ENCODE measurements at regions not wholly inside any gene's neighbourhood (a gene's known extent, or its start where the extent isn't known, plus 50 kb on each side); places are given as distances from the start of the nearest gene placed in this dataset.
A peak's percentile ranks its signal among the peaks of the same experiment; 100 is the strongest.

DNA sequence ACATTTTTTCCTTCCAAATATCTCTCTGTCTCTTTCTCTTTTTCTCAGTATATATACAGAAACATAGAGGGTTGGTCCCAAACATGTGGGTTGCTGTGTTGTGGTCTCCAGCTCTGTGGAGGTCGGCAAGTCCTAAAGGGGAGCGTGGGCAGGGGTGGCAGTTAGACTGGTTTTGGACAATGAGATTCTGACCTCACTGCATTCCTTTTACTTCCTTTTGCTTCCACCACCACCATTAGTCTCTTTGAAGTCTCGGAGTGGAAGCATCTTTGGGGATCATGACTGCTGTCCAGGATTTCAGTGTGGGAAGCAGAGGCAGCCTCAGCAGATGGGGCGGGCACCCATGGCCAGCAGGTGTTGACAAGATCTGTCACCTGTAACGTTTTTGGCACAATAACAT is 1091.8 kb downstream of the RAPGEF2 start:
- Histone ChIP-seq H3K36me3 (ENCODE audit: control insufficient read depth in 2 of 2, extremely low read depth in 1 of 2, insufficient read depth in 2 of 2, low read length in 2 of 2) (no peaks in the 10 kb centered on the region), H3K4me2 (ENCODE audit: control insufficient read depth, extremely low read depth, insufficient read depth, low read depth, low read length) (no peak overlapping the region), H3K27me3 (ENCODE audit: control insufficient read depth, extremely low read depth, insufficient read depth, low read length) (no peaks in the 10 kb centered on the region), H2AFZ (ENCODE audit: control insufficient read depth, low read length) (no peak overlapping the region), H3K9me3 (ENCODE audit: control insufficient read depth, low read depth, low read length) (no peaks in the 10 kb centered on the region), H3K4me1 (ENCODE audit: control insufficient read depth, extremely low read depth, insufficient read depth, low read length) (no peaks in the 10 kb centered on the region), H3K9me1 (ENCODE audit: control insufficient read depth, extremely low read depth, insufficient read depth, low read length) (no peaks in the 10 kb centered on the region), H3K79me2 (ENCODE audit: control insufficient read depth, insufficient read depth, low read length) (no peaks in the 10 kb centered on the region), H3K27ac (ENCODE audit: control insufficient read depth, insufficient read depth, low read length) (no peak overlapping the region), H4K20me1 (ENCODE audit: control insufficient read depth, extremely low read depth, insufficient read depth, low read length) (no peaks in the 10 kb centered on the region), H3K9ac (ENCODE audit: control insufficient read depth, extremely low read depth, insufficient read depth, low read length) (no peak overlapping the region), H3K4me3 (ENCODE audit: control insufficient read depth in 2 of 3, extremely low read depth in 1 of 3, insufficient read depth in 2 of 3, low read depth in 1 of 3, low read length in 3 of 3) (no peak overlapping the region)
- DNase-seq (ENCODE audit: low read depth, low spot score) (no peak), FAIRE-seq (no peak)
- dilution Hi-C loops (cut with MboI; ENCODE audit: extremely low pct_ligation_motif_present, low sequenced_read_pairs), result no loop called here
- TF ChIP-seq CTCF (optimal IDR thresholded peaks at IDR 0.05 in 1 of 3, IDR thresholded peaks at IDR 0.05 in 1 of 3, conservative IDR thresholded peaks at IDR 0.05 in 1 of 3; ENCODE audit: extremely low read depth in 1 of 3, insufficient read depth in 2 of 3, low read length in 3 of 3) (no peak), EZH2 (IDR thresholded peaks at IDR 0.05; ENCODE audit: low read length) (no peak)

GRCh38 chr4:160202802-160203201 is 1099.9 kb downstream of the RAPGEF2 start:
- Histone ChIP-seq H3K9me1 (ENCODE audit: control insufficient read depth, extremely low read depth, insufficient read depth, low read length) (no peaks in the 10 kb centered on the region), H2AFZ (ENCODE audit: control insufficient read depth, low read length) (no peak overlapping the region), H3K27me3 (ENCODE audit: control insufficient read depth, extremely low read depth, insufficient read depth, low read length) (no peaks in the 10 kb centered on the region), H4K20me1 (ENCODE audit: control insufficient read depth, extremely low read depth, insufficient read depth, low read length) (no peaks in the 10 kb centered on the region), H3K4me3 (ENCODE audit: control insufficient read depth in 2 of 3, extremely low read depth in 1 of 3, insufficient read depth in 2 of 3, low read depth in 1 of 3, low read length in 3 of 3) (no peak overlapping the region), H3K27ac (ENCODE audit: control insufficient read depth, insufficient read depth, low read length) (no peak overlapping the region), H3K36me3 (ENCODE audit: control insufficient read depth in 2 of 2, extremely low read depth in 1 of 2, insufficient read depth in 2 of 2, low read length in 2 of 2) (no peaks in the 10 kb centered on the region), H3K9me3 (ENCODE audit: control insufficient read depth, low read depth, low read length) (no peaks in the 10 kb centered on the region), H3K9ac (ENCODE audit: control insufficient read depth, extremely low read depth, insufficient read depth, low read length) (no peak overlapping the region), H3K4me2 (ENCODE audit: control insufficient read depth, extremely low read depth, insufficient read depth, low read depth, low read length) (no peak overlapping the region), H3K4me1 (ENCODE audit: control insufficient read depth, extremely low read depth, insufficient read depth, low read length) (no peaks in the 10 kb centered on the region), H3K79me2 (ENCODE audit: control insufficient read depth, insufficient read depth, low read length) (no peaks in the 10 kb centered on the region)
- DNase-seq (ENCODE audit: low read depth, low spot score) (peak; percentile 28), FAIRE-seq (no peak)
- TF ChIP-seq CTCF (optimal IDR thresholded peaks at IDR 0.05 in 1 of 3, IDR thresholded peaks at IDR 0.05 in 1 of 3, conservative IDR thresholded peaks at IDR 0.05 in 1 of 3; ENCODE audit: extremely low read depth in 1 of 3, insufficient read depth in 2 of 3, low read length in 3 of 3), result no peak
- TF ChIP-seq EZH2 (IDR thresholded peaks at IDR 0.05; ENCODE audit: low read length), result no peak
- dilution Hi-C loops (cut with MboI; ENCODE audit: extremely low pct_ligation_motif_present, low sequenced_read_pairs), result no loop called here

All from keratinocyte (primary cell).